IgD-negative memory B cell (primary cell): ENCODE measurements at regions not wholly inside any gene's neighbourhood (a gene's known extent, or its start where the extent isn't known, plus 50 kb on each side); places are given as distances from the start of the nearest gene placed in this dataset.

Experiments
- H3K27ac Mint-ChIP-seq, 3 donors: one replicate each; pipeline ENCODE4 v1.8.0; 2020 to 2022; ENCODE audit warnings: mild to moderate bottlenecking in 3 of 3, mixed read lengths in 3 of 3, moderate library complexity in 1 of 3
- H3K27me3 Mint-ChIP-seq: one replicate; pipeline ENCODE4 v1.8.0; 2021; ENCODE audit warnings: mixed read lengths
- H3K36me3 Mint-ChIP-seq: one replicate; pipeline ENCODE4 v1.8.0; 2020; ENCODE audit warnings: mild to moderate bottlenecking, mixed read lengths
- H3K4me1 Mint-ChIP-seq, 3 donors: one replicate each; pipeline ENCODE4 v1.8.0; 2020 to 2022; ENCODE audit warnings: mixed read lengths in 3 of 3, mild to moderate bottlenecking in 1 of 3
- H3K4me3 Mint-ChIP-seq, 4 donors: one replicate each; pipeline ENCODE4 v1.8.0; 2020 to 2022; ENCODE audit warnings: mild to moderate bottlenecking in 4 of 4, mixed read lengths in 4 of 4, moderate library complexity in 3 of 4
- H3K9me3 Mint-ChIP-seq, 3 donors: one replicate each; pipeline ENCODE4 v1.8.0; 2020 to 2021; ENCODE audit warnings: mixed read lengths in 3 of 3, mild to moderate bottlenecking in 1 of 3

GRCh38 chr22:27393371-27393770 is 408.2 kb downstream of the MN1 start:
- Mint-ChIP-seq H3K36me3 (no peaks in the 10 kb centered on the region), H3K4me3 (no peak overlapping the region), H3K27me3 (no peaks in the 10 kb centered on the region), H3K9me3 (peaks cover 0 to 3% (median 2%) of the 10 kb centered on the region in 3 donors), H3K4me1 (no peaks in the 10 kb centered on the region), H3K27ac (peak overlapping the region in 1 of 3 donors; percentile 20)

DNA sequence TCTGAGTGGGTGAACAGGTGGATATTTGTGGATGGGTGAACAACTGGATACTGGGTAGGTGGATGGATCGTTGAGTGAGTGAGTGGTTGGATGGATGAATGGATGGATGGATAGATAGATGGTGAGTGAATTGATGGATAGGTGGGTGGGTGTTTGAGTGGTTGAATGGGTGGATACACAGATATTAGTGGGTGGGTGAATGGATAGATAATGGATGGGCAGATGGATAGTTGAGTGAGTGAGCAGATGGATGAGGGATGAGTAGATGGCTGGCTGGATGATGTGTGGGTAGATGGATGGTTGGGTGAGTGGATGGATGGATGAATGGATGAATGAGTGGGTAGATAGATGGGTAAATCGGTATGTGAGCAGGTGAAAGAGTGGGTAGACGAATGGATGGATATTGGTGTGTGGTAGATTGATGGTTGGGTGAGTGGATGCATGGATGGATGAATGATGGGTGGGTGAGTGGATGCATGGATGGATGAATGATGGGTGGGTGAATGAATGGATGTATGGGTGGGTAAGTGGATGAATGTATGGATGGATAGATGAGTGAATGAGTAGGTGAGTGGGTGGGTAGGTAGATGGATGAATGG is 406.7 kb downstream of the MN1 start:
- Mint-ChIP-seq H3K27ac (no peak overlapping the region), H3K4me1 (no peaks in the 10 kb centered on the region)

GRCh38 chr22:27397036-27397953 is 404.3 kb downstream of the MN1 start:
- H3K36me3 Mint-ChIP-seq = no peaks in the 10 kb centered on the region
- no peak overlapping the region for H3K27ac Mint-ChIP-seq
- H3K9me3 Mint-ChIP-seq = peaks cover 0 to 4% (median 3%) of the 10 kb centered on the region in 3 donors
- H3K4me1 Mint-ChIP-seq = no peaks in the 10 kb centered on the region
- H3K4me3 Mint-ChIP-seq = no peak overlapping the region
- H3K27me3 Mint-ChIP-seq = no peaks in the 10 kb centered on the region

More for the DNA sequence above, 406.7 kb downstream of the MN1 start:
- H3K36me3 Mint-ChIP-seq = no peaks in the 10 kb centered on the region
- no peaks in the 10 kb centered on the region for H3K27me3 Mint-ChIP-seq
- H3K4me3 Mint-ChIP-seq = no peak overlapping the region
- H3K9me3 Mint-ChIP-seq = peaks cover 0 to 3% (median 2%) of the 10 kb centered on the region in 3 donors

- Mint-ChIP-seq H3K27me3 (no peaks in the 10 kb centered on the region), H3K9me3 (peaks cover 0 to 5% (median 3%) of the 10 kb centered on the region in 3 donors), H3K27ac (no peak overlapping the region), H3K4me1 (no peaks in the 10 kb centered on the region), H3K36me3 (no peaks in the 10 kb centered on the region), H3K4me3 (no peak overlapping the region)
Measured at GRCh38 chr22:27397954-27398342, 403.6 kb downstream of the MN1 start.

DNA sequence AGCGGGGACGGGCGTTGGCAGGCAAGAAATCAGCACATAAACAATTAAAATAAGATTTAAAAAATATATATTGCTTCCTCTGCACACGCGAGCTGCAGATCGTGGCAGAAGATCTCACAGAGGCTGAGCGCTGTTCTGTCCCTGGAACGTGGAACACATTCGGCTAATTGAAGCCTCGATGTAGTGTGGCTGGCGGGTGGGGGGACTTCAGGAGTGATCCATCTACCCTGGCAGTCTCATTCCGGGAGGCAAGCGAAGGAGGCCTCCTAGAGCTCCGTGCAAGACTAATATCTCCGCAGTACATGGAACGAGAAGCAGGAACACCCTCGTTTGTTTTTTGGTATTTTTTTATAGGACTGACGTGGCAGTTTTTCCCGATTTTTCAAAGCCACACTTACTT is 402.4 kb downstream of the MN1 start:
- no peaks in the 10 kb centered on the region for H3K4me1 Mint-ChIP-seq

GRCh38 chr22:27400811-27401210 is 400.7 kb downstream of the MN1 start:
- no peak overlapping the region for H3K27ac Mint-ChIP-seq
- H3K4me1 Mint-ChIP-seq = no peaks in the 10 kb centered on the region
- H3K27me3 Mint-ChIP-seq = no peaks in the 10 kb centered on the region
- H3K36me3 Mint-ChIP-seq = no peaks in the 10 kb centered on the region
- no peak overlapping the region for H3K4me3 Mint-ChIP-seq
- peaks cover 3 to 6% (median 3%) of the 10 kb centered on the region in 3 donors for H3K9me3 Mint-ChIP-seq

More for the DNA sequence above, 402.4 kb downstream of the MN1 start:
- Mint-ChIP-seq H3K9me3 (peaks cover 3 to 5% (median 3%) of the 10 kb centered on the region in 3 donors), H3K27me3 (no peaks in the 10 kb centered on the region), H3K4me3 (no peak overlapping the region), H3K27ac (no peak overlapping the region), H3K36me3 (no peaks in the 10 kb centered on the region)

- H3K36me3 Mint-ChIP-seq = no peaks in the 10 kb centered on the region
- H3K4me1 Mint-ChIP-seq = no peaks in the 10 kb centered on the region
- H3K9me3 Mint-ChIP-seq = peaks cover 3 to 6% (median 3%) of the 10 kb centered on the region in 3 donors
- H3K27ac Mint-ChIP-seq = no peak overlapping the region
- no peak overlapping the region for H3K4me3 Mint-ChIP-seq
- no peaks in the 10 kb centered on the region for H3K27me3 Mint-ChIP-seq
Measured at GRCh38 chr22:27401321-27401720, 400.2 kb downstream of the MN1 start.

- no peak overlapping the region for H3K27ac Mint-ChIP-seq
- H3K4me3 Mint-ChIP-seq = no peak overlapping the region
- H3K27me3 Mint-ChIP-seq = peaks cover 7% of the 10 kb centered on the region
- peaks cover 2% of the 10 kb centered on the region for H3K36me3 Mint-ChIP-seq
- no peaks in the 10 kb centered on the region for H3K4me1 Mint-ChIP-seq
- peaks cover 4 to 8% (median 6%) of the 10 kb centered on the region in 3 donors for H3K9me3 Mint-ChIP-seq
Measured at GRCh38 chr22:27404441-27404840, 397.1 kb downstream of the MN1 start.

- H3K4me1 Mint-ChIP-seq = no peaks in the 10 kb centered on the region
- no peak overlapping the region for H3K27ac Mint-ChIP-seq
- no peak overlapping the region for H3K4me3 Mint-ChIP-seq
- peaks cover 2% of the 10 kb centered on the region for H3K36me3 Mint-ChIP-seq
- H3K27me3 Mint-ChIP-seq = peaks cover 7% of the 10 kb centered on the region
- H3K9me3 Mint-ChIP-seq = peaks cover 4 to 8% (median 6%) of the 10 kb centered on the region in 3 donors
Measured at GRCh38 chr22:27405672-27406388, 395.7 kb downstream of the MN1 start.

- H3K9me3 Mint-ChIP-seq = peaks cover 4 to 8% (median 6%) of the 10 kb centered on the region in 3 donors
- H3K27me3 Mint-ChIP-seq = peaks cover 7% of the 10 kb centered on the region
- H3K36me3 Mint-ChIP-seq = peaks cover 2% of the 10 kb centered on the region
- no peak overlapping the region for H3K4me3 Mint-ChIP-seq
- no peak overlapping the region for H3K27ac Mint-ChIP-seq
- no peaks in the 10 kb centered on the region for H3K4me1 Mint-ChIP-seq
Measured at GRCh38 chr22:27406389-27406861, 395.1 kb downstream of the MN1 start.

- H3K36me3 Mint-ChIP-seq = peaks cover 2% of the 10 kb centered on the region
- H3K4me1 Mint-ChIP-seq = no peaks in the 10 kb centered on the region
- H3K27me3 Mint-ChIP-seq = peaks cover 7% of the 10 kb centered on the region
- no peak overlapping the region for H3K4me3 Mint-ChIP-seq
- no peak overlapping the region for H3K27ac Mint-ChIP-seq
- H3K9me3 Mint-ChIP-seq = peaks cover 2 to 7% (median 6%) of the 10 kb centered on the region in 3 donors
Measured at GRCh38 chr22:27407369-27407985, 394.1 kb downstream of the MN1 start.

GRCh38 chr22:27408068-27408467 is 393.5 kb downstream of the MN1 start:
- no peak overlapping the region for H3K4me3 Mint-ChIP-seq
- H3K36me3 Mint-ChIP-seq = peaks cover 2% of the 10 kb centered on the region
- no peak overlapping the region for H3K27ac Mint-ChIP-seq
- peaks cover 7% of the 10 kb centered on the region for H3K27me3 Mint-ChIP-seq
- peaks cover 2 to 6% (median 5%) of the 10 kb centered on the region in 3 donors for H3K9me3 Mint-ChIP-seq
- no peaks in the 10 kb centered on the region for H3K4me1 Mint-ChIP-seq

GRCh38 chr22:27409299-27409698 is 392.3 kb downstream of the MN1 start:
- peaks cover 2 to 5% (median 3%) of the 10 kb centered on the region in 3 donors for H3K9me3 Mint-ChIP-seq
- peaks cover 7% of the 10 kb centered on the region for H3K27me3 Mint-ChIP-seq
- no peaks in the 10 kb centered on the region for H3K4me1 Mint-ChIP-seq
- no peak overlapping the region for H3K27ac Mint-ChIP-seq
- peaks cover 2% of the 10 kb centered on the region for H3K36me3 Mint-ChIP-seq
- H3K4me3 Mint-ChIP-seq = no peak overlapping the region

GRCh38 chr22:27412866-27413445 is 388.6 kb downstream of the MN1 start:
- Mint-ChIP-seq H3K9me3 (peaks cover 2 to 4% (median 3%) of the 10 kb centered on the region in 3 donors), H3K4me1 (peaks cover 0 to 2% (median 0%) of the 10 kb centered on the region in 3 donors), H3K36me3 (peaks cover 2% of the 10 kb centered on the region), H3K27ac (no peak overlapping the region), H3K27me3 (peaks cover under 1% of the 10 kb centered on the region), H3K4me3 (peak overlapping the region in 1 of 4 donors; percentile 45)
